Spleen (tissue), 7 donors: ENCODE measurements at regions not wholly inside any gene's neighbourhood (a gene's known extent, or its start where the extent isn't known, plus 50 kb on each side); places are given as distances from the start of the nearest gene placed in this dataset.

Experiments
- POLR2A ChIP-seq, 3 donors: fragments of 450-650 bp; IDR thresholded peaks; one replicate each; pipeline ENCODE4 v1.5.1; 2017; ENCODE audit warnings: antibody characterized with exemption in 3 of 3, mild to moderate bottlenecking in 1 of 3
- POLR2AphosphoS5 ChIP-seq, 3 donors: sonication (generic); formaldehyde crosslinking; IDR thresholded peaks; one replicate each; pipeline ENCODE4 v1.5.1; 2017; ENCODE audit warnings: antibody characterized with exemption in 3 of 3
- TF ChIP-seq, protein P1 (sequence below), 11 experiments: fragments of 200-600 bp in 7 of 11; fragments of 450-650 bp in 4 of 11; sonication (generic) in 4 of 11; IDR thresholded peaks in 8 of 11; conservative IDR thresholded peaks in 3 of 11; 1 replicate in 7 of 11; 2 replicates in 4 of 11; pipeline versions ENCODE4 v1.4.0 to v1.8.0; 2016 to 2021; ENCODE audit warnings: antibody characterized with exemption in 11 of 11, inconsistent platforms in 4 of 11, mild to moderate bottlenecking in 1 of 11
- donor health status: DM: no; HTN: no; CAD: no; lungs with moderate emphysema.
- donor health status: DM: no; HTN: no; CAD: no.
- donor health status: DM: no; HTN: no; CAD: no.

DNA sequence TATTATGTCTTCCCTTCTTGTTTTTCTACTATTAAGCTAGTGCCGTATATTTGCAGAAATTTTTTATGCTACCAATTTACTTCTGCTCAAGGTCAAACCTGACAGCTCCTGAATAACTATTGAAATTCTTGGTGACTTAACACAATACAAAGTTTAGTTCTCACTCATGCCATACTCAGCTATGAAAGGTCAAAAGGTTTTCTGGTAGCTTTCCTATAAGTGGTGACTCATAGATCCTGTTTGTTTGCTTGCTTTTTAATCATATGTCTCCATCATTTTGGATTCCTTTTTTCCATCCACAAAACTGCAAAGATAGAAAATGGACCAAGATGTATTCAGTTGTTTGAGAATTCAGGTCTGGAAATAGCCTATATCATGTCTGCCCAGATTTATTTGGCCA, 855.8 kb upstream of the LRRC4C start:
- TF ChIP-seq, protein P1, sequence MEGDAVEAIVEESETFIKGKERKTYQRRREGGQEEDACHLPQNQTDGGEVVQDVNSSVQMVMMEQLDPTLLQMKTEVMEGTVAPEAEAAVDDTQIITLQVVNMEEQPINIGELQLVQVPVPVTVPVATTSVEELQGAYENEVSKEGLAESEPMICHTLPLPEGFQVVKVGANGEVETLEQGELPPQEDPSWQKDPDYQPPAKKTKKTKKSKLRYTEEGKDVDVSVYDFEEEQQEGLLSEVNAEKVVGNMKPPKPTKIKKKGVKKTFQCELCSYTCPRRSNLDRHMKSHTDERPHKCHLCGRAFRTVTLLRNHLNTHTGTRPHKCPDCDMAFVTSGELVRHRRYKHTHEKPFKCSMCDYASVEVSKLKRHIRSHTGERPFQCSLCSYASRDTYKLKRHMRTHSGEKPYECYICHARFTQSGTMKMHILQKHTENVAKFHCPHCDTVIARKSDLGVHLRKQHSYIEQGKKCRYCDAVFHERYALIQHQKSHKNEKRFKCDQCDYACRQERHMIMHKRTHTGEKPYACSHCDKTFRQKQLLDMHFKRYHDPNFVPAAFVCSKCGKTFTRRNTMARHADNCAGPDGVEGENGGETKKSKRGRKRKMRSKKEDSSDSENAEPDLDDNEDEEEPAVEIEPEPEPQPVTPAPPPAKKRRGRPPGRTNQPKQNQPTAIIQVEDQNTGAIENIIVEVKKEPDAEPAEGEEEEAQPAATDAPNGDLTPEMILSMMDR (IDR thresholded peaks at IDR 0.05 in 8 of 11, conservative IDR thresholded peaks at IDR 0.05 in 3 of 11), result no peak
- TF ChIP-seq POLR2AphosphoS5 (IDR thresholded peaks at IDR 0.05) (no peak), POLR2A (IDR thresholded peaks at IDR 0.05) (no peak)
